ENCODE measurements at regions not wholly inside any gene's neighbourhood (a gene's known extent, or its start where the extent isn't known, plus 50 kb on each side); places are given as distances from the start of the nearest gene placed in this dataset.

DNA sequence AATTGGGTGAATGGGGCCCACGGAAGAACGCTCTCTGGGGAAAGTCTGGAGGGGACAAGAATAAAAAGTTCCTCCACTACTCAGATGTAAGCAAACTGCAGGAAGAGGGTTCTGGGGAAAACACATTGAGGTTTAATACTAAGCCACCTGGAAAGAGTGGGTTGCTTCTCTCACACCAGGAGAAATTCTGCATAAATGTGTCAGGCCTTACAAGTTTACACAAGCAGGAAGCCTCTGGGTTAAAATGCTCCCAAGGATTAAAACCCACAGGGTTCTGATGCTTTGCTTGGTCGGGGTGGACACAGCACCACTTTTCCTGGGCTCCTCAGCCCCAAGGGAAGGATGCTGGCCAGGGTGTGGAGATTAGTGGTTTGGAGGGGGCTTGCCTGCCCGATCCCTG, 122.1 kb upstream of the SLC22A23 start:
- no peaks in the 10 kb centered on the region for H3K9me3 ChIP-seq (ENCODE audit: control insufficient read depth, insufficient read depth, low read length)
- H3K36me3 ChIP-seq (ENCODE audit: control insufficient read depth, insufficient read depth, low read length) = no peaks in the 10 kb centered on the region
- DNase-seq = no peak
- intact Hi-C loops (cut with micrococcal nuclease) = no loop called here
- Mint-ChIP-seq H3K27me3 (ENCODE audit: low read depth in 2 of 2) (peaks cover 15 to 17% of the 10 kb centered on the region in 2 donors), H3K27ac (no peak overlapping the region), H3K9me3 (no peaks in the 10 kb centered on the region), H3K4me1 (no peaks in the 10 kb centered on the region), H3K4me3 (no peak overlapping the region), H3K36me3 (no peaks in the 10 kb centered on the region)
- no peak overlapping the region for H3K27ac ChIP-seq (ENCODE audit: low read length)
- no peak for ATAC-seq
- H3K27me3 ChIP-seq (ENCODE audit: control insufficient read depth, insufficient read depth, low read length) = no peaks in the 10 kb centered on the region
- 83% methylated on average over 2 of the region's 4 CpGs for WGBS (ENCODE audit: insufficient coverage)
- H3K4me3 ChIP-seq (ENCODE audit: low read length) = no peak overlapping the region
- H3K4me1 ChIP-seq (ENCODE audit: control insufficient read depth, insufficient read depth, low read length) = no peaks in the 10 kb centered on the region
- TF ChIP-seq, protein P1, sequence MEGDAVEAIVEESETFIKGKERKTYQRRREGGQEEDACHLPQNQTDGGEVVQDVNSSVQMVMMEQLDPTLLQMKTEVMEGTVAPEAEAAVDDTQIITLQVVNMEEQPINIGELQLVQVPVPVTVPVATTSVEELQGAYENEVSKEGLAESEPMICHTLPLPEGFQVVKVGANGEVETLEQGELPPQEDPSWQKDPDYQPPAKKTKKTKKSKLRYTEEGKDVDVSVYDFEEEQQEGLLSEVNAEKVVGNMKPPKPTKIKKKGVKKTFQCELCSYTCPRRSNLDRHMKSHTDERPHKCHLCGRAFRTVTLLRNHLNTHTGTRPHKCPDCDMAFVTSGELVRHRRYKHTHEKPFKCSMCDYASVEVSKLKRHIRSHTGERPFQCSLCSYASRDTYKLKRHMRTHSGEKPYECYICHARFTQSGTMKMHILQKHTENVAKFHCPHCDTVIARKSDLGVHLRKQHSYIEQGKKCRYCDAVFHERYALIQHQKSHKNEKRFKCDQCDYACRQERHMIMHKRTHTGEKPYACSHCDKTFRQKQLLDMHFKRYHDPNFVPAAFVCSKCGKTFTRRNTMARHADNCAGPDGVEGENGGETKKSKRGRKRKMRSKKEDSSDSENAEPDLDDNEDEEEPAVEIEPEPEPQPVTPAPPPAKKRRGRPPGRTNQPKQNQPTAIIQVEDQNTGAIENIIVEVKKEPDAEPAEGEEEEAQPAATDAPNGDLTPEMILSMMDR (IDR thresholded peaks at IDR 0.05) = no peak

DNA sequence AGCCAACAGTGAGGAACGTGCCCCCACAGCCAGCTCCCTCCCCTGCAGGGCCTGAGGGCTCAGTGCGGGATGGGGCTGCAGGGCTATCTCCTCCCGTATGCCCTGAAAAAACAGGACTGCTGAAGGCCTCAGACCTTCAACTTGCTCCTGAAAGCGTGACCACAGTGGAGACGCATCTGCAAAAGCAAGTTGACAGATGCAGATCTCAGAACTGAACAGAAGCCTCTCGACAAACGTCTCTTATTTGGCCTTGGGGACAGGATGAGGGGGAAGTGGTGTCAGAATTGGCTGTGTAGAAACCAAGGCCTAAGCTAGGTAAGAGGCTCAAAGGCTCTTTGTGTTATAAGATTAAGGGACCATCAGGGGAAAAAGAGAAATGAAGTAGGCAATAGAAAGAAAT, 120.7 kb upstream of the SLC22A23 start:
- intact Hi-C loops (cut with micrococcal nuclease) = no loop called here
- Mint-ChIP-seq H3K27ac (no peak overlapping the region), H3K9me3 (no peaks in the 10 kb centered on the region), H3K27me3 (ENCODE audit: low read depth in 2 of 2) (peaks cover 6 to 13% of the 10 kb centered on the region in 2 donors), H3K4me1 (no peaks in the 10 kb centered on the region), H3K4me3 (no peak overlapping the region), H3K36me3 (no peaks in the 10 kb centered on the region)
- H3K9me3 ChIP-seq (ENCODE audit: control insufficient read depth, insufficient read depth, low read length) = no peaks in the 10 kb centered on the region
- DNase-seq (no peak), ATAC-seq (no peak)
- H3K27me3 ChIP-seq (ENCODE audit: control insufficient read depth, insufficient read depth, low read length) = no peaks in the 10 kb centered on the region
- TF ChIP-seq, protein P1 (IDR thresholded peaks at IDR 0.05) = no peak
- no peaks in the 10 kb centered on the region for H3K36me3 ChIP-seq (ENCODE audit: control insufficient read depth, insufficient read depth, low read length)
- H3K27ac ChIP-seq (ENCODE audit: low read length) = no peak overlapping the region
- 81% methylated on average over 7 of the region's 7 CpGs for WGBS (ENCODE audit: insufficient coverage)
- no peaks in the 10 kb centered on the region for H3K4me1 ChIP-seq (ENCODE audit: control insufficient read depth, insufficient read depth, low read length)
- H3K4me3 ChIP-seq (ENCODE audit: low read length) = no peak overlapping the region

GRCh38 chr6:3575701-3576100, 118.9 kb upstream of the SLC22A23 start:
- intact Hi-C loops (cut with micrococcal nuclease) = no loop called here
- Histone ChIP-seq H3K4me1 (ENCODE audit: control insufficient read depth, insufficient read depth, low read length) (no peaks in the 10 kb centered on the region), H3K4me3 (ENCODE audit: low read length) (no peak overlapping the region), H3K9me3 (ENCODE audit: control insufficient read depth, insufficient read depth, low read length) (no peaks in the 10 kb centered on the region), H3K36me3 (ENCODE audit: control insufficient read depth, insufficient read depth, low read length) (no peaks in the 10 kb centered on the region), H3K27ac (ENCODE audit: low read length) (no peak overlapping the region), H3K27me3 (ENCODE audit: control insufficient read depth, insufficient read depth, low read length) (no peaks in the 10 kb centered on the region)
- no peak for ATAC-seq
- no peaks in the 10 kb centered on the region for H3K36me3 Mint-ChIP-seq
- 89% methylated on average over 8 of the region's 8 CpGs for WGBS (ENCODE audit: insufficient coverage)
- H3K4me3 Mint-ChIP-seq = no peak overlapping the region
- H3K4me1 Mint-ChIP-seq = no peaks in the 10 kb centered on the region
- no peaks in the 10 kb centered on the region for H3K9me3 Mint-ChIP-seq
- H3K27ac Mint-ChIP-seq = no peak overlapping the region
- TF ChIP-seq, protein P1 (IDR thresholded peaks at IDR 0.05) = no peak
- no peak for DNase-seq
- H3K27me3 Mint-ChIP-seq (ENCODE audit: low read depth in 2 of 2) = peaks cover 6 to 9% of the 10 kb centered on the region in 2 donors

- no peak overlapping the region for H3K4me3 ChIP-seq (ENCODE audit: low read length)
- WGBS (ENCODE audit: insufficient coverage) = 71% methylated on average over 6 of the region's 6 CpGs
- H3K36me3 ChIP-seq (ENCODE audit: control insufficient read depth, insufficient read depth, low read length) = no peaks in the 10 kb centered on the region
- Mint-ChIP-seq H3K4me3 (no peak overlapping the region), H3K9me3 (no peaks in the 10 kb centered on the region), H3K4me1 (no peaks in the 10 kb centered on the region), H3K36me3 (no peaks in the 10 kb centered on the region), H3K27me3 (ENCODE audit: low read depth in 2 of 2) (peaks cover 12 to 14% of the 10 kb centered on the region in 2 donors), H3K27ac (no peak overlapping the region)
- no peak overlapping the region for H3K27ac ChIP-seq (ENCODE audit: low read length)
- TF ChIP-seq, protein P1 (IDR thresholded peaks at IDR 0.05) = no peak
- no peaks in the 10 kb centered on the region for H3K4me1 ChIP-seq (ENCODE audit: control insufficient read depth, insufficient read depth, low read length)
- H3K27me3 ChIP-seq (ENCODE audit: control insufficient read depth, insufficient read depth, low read length) = no peaks in the 10 kb centered on the region
- DNase-seq (no peak), ATAC-seq (no peak)
- no peaks in the 10 kb centered on the region for H3K9me3 ChIP-seq (ENCODE audit: control insufficient read depth, insufficient read depth, low read length)
- intact Hi-C loops (cut with micrococcal nuclease) = no loop called here
Measured at GRCh38 chr6:3575166-3575565, 118.3 kb upstream of the SLC22A23 start.

Measured in natural killer cell (primary cell).